ENCODE measurements at regions not wholly inside any gene's neighbourhood (a gene's known extent, or its start where the extent isn't known, plus 50 kb on each side); places are given as distances from the start of the nearest gene placed in this dataset.

- TF ChIP-seq ONECUT2 (CRISPR knock-in tag; IDR thresholded peaks at IDR 0.05) (no peak), ZNF30 (CRISPR knock-in tag; IDR thresholded peaks at IDR 0.05) (no peak), ZBTB7A (CRISPR knock-in tag; IDR thresholded peaks at IDR 0.05) (no peak), SALL2 (CRISPR knock-in tag; IDR thresholded peaks at IDR 0.05) (no peak), PHF21A (CRISPR knock-in tag; IDR thresholded peaks at IDR 0.05) (no peak), FOXO1 (CRISPR knock-in tag; IDR thresholded peaks at IDR 0.05) (peak; percentile 33), FOXA1 (IDR thresholded peaks at IDR 0.05) (no peak), FOXA1 (CRISPR knock-in tag; IDR thresholded peaks at IDR 0.05) (no peak), CREB1 (IDR thresholded peaks at IDR 0.05) (no peak), CREB1 (CRISPR knock-in tag; IDR thresholded peaks at IDR 0.05) (no peak), ZNF704 (CRISPR knock-in tag; IDR thresholded peaks at IDR 0.05; ENCODE audit: borderline replicate concordance) (no peak), NFIC (IDR thresholded peaks at IDR 0.05; ENCODE audit: low read length) (peak; percentile 84), ZNF740 (CRISPR knock-in tag; IDR thresholded peaks at IDR 0.05) (no peak), FOSL1 (CRISPR knock-in tag; IDR thresholded peaks at IDR 0.05; ENCODE audit: borderline replicate concordance) (no peak), HOMEZ (CRISPR knock-in tag; IDR thresholded peaks at IDR 0.05; ENCODE audit: low read depth) (peak; percentile 90; the same call in 1 of the 2 replicates), ZNF317 (CRISPR knock-in tag; IDR thresholded peaks at IDR 0.05) (0 out of 2 replicates have a peak, but pooled peaks have one; percentile 44), GFI1 (CRISPR knock-in tag; IDR thresholded peaks at IDR 0.05; ENCODE audit: borderline replicate concordance) (no peak; the same call in 1 of the 2 replicates), ZNF709 (CRISPR knock-in tag; IDR thresholded peaks at IDR 0.05) (no peak), DMTF1 (CRISPR knock-in tag; IDR thresholded peaks at IDR 0.05) (no peak), IKZF5 (CRISPR knock-in tag; IDR thresholded peaks at IDR 0.05) (peak; percentile 69; the same call in 1 of the 2 replicates), KLF6 (CRISPR knock-in tag; IDR thresholded peaks at IDR 0.05) (0 out of 2 replicates have a peak, but pooled peaks have one; percentile 61), KDM5B (CRISPR knock-in tag; IDR thresholded peaks at IDR 0.05; ENCODE audit: borderline replicate concordance) (no peak), GTF2F1 (IDR thresholded peaks at IDR 0.05; ENCODE audit: low read length) (no peak), PREB (CRISPR knock-in tag; IDR thresholded peaks at IDR 0.05) (no peak), ZNF672 (CRISPR knock-in tag; IDR thresholded peaks at IDR 0.05) (no peak), ISL2 (CRISPR knock-in tag; IDR thresholded peaks at IDR 0.05) (0 out of 2 replicates have a peak, but pooled peaks have one; percentile 25), RXRA (CRISPR knock-in tag; IDR thresholded peaks at IDR 0.05) (no peak)
Measured at GRCh38 chr2:226581004-226581403, 218.6 kb downstream of the IRS1 start (continued).
